ENCODE measurements at regions not wholly inside any gene's neighbourhood (a gene's known extent, or its start where the extent isn't known, plus 50 kb on each side); places are given as distances from the start of the nearest gene placed in this dataset.

GRCh38 chr6:163659803-163660202, 245.3 kb downstream of the QKI start:
- TF ChIP-seq EZH2phosphoT487 (IDR thresholded peaks at IDR 0.05; ENCODE audit: insufficient read depth, low read depth), result no peak
- no peak for TF ChIP-seq EZH2 (IDR thresholded peaks at IDR 0.05; ENCODE audit: insufficient read depth, poor library complexity, severe bottlenecking)
